Activated T-cell treated with anti-CD3 and anti-CD28 coated beads, Interleukin-2, amount 50 U/mL, for 24 hours (primary cell): ENCODE measurements at regions not wholly inside any gene's neighbourhood (a gene's known extent, or its start where the extent isn't known, plus 50 kb on each side); places are given as distances from the start of the nearest gene placed in this dataset.

Experiments used
- DNase-seq: peaks from one replicate; pipeline ENCODE4 v3.0.0-alpha.2; 2020
- H3K27ac Mint-ChIP-seq: 2 replicates; pipeline ENCODE4 v1.8.0; 2020; ENCODE audit warnings: mild to moderate bottlenecking, mixed read lengths
- H3K27me3 Mint-ChIP-seq: 2 replicates; pipeline ENCODE4 v1.8.0; 2020; ENCODE audit warnings: mixed read lengths
- H3K36me3 Mint-ChIP-seq: 2 replicates; pipeline ENCODE4 v1.8.0; 2020; ENCODE audit warnings: low read depth, mixed read lengths
- H3K4me1 Mint-ChIP-seq: 2 replicates; pipeline ENCODE4 v1.8.0; 2020; ENCODE audit warnings: low read depth, mixed read lengths
- H3K4me3 Mint-ChIP-seq: 2 replicates; pipeline ENCODE4 v1.8.0; 2020; ENCODE audit warnings: mild to moderate bottlenecking, moderate library complexity, mixed read lengths
- H3K9me3 Mint-ChIP-seq: 2 replicates; pipeline ENCODE4 v1.8.0; 2020; ENCODE audit warnings: mixed read lengths

GRCh38 chr13:109680930-109681329, 105.5 kb downstream of the IRS2 start:
- no peak for DNase-seq
- no peaks in the 10 kb centered on the region for H3K9me3 Mint-ChIP-seq
- no peak overlapping the region for H3K4me3 Mint-ChIP-seq
- no peaks in the 10 kb centered on the region for H3K36me3 Mint-ChIP-seq
- H3K27me3 Mint-ChIP-seq: peaks cover 25% of the 10 kb centered on the region
- no peak overlapping the region for H3K27ac Mint-ChIP-seq
- H3K4me1 Mint-ChIP-seq: no peaks in the 10 kb centered on the region

- H3K4me3 Mint-ChIP-seq: no peak overlapping the region
- H3K27me3 Mint-ChIP-seq: peaks cover 30% of the 10 kb centered on the region
- H3K9me3 Mint-ChIP-seq: no peaks in the 10 kb centered on the region
- no peak overlapping the region for H3K27ac Mint-ChIP-seq
- DNase-seq: no peak
- H3K4me1 Mint-ChIP-seq: no peaks in the 10 kb centered on the region
- no peaks in the 10 kb centered on the region for H3K36me3 Mint-ChIP-seq
These were observed 106.1 kb downstream of the IRS2 start for GRCh38 chr13:109680288-109680687.

- Mint-ChIP-seq H3K4me3 (no peak overlapping the region), H3K27ac (no peak overlapping the region), H3K36me3 (no peaks in the 10 kb centered on the region), H3K9me3 (no peaks in the 10 kb centered on the region), H3K27me3 (peaks cover 36% of the 10 kb centered on the region), H3K4me1 (no peaks in the 10 kb centered on the region)
- no peak for DNase-seq
These were observed 107.9 kb downstream of the IRS2 start for GRCh38 chr13:109678459-109678858.

GRCh38 chr13:109677206-109677605, 109.2 kb downstream of the IRS2 start:
- no peak overlapping the region for H3K27ac Mint-ChIP-seq
- no peak overlapping the region for H3K4me3 Mint-ChIP-seq
- DNase-seq: no peak
- no peaks in the 10 kb centered on the region for H3K9me3 Mint-ChIP-seq
- peaks cover 30% of the 10 kb centered on the region for H3K27me3 Mint-ChIP-seq
- no peaks in the 10 kb centered on the region for H3K4me1 Mint-ChIP-seq
- no peaks in the 10 kb centered on the region for H3K36me3 Mint-ChIP-seq

- Mint-ChIP-seq H3K9me3 (no peaks in the 10 kb centered on the region), H3K36me3 (no peaks in the 10 kb centered on the region), H3K4me1 (no peaks in the 10 kb centered on the region), H3K27me3 (peaks cover 22% of the 10 kb centered on the region), H3K27ac (no peak overlapping the region), H3K4me3 (no peak overlapping the region)
- no peak for DNase-seq
These were observed 112.9 kb downstream of the IRS2 start for GRCh38 chr13:109673477-109673876.

GRCh38 chr13:109672545-109672944, 113.8 kb downstream of the IRS2 start:
- Mint-ChIP-seq H3K36me3 (no peaks in the 10 kb centered on the region), H3K27me3 (peaks cover 18% of the 10 kb centered on the region), H3K4me3 (no peak overlapping the region)

GRCh38 chr13:109671919-109672318, 114.5 kb downstream of the IRS2 start:
- Mint-ChIP-seq H3K27ac (no peak overlapping the region), H3K27me3 (peaks cover 18% of the 10 kb centered on the region), H3K4me1 (no peaks in the 10 kb centered on the region), H3K36me3 (no peaks in the 10 kb centered on the region), H3K9me3 (no peaks in the 10 kb centered on the region), H3K4me3 (no peak overlapping the region)
- no peak for DNase-seq

More at GRCh38 chr13:109672545-109672944, 113.8 kb downstream of the IRS2 start:
- no peaks in the 10 kb centered on the region for H3K9me3 Mint-ChIP-seq
- no peak for DNase-seq
- H3K4me1 Mint-ChIP-seq: no peaks in the 10 kb centered on the region
- no peak overlapping the region for H3K27ac Mint-ChIP-seq

- H3K4me1 Mint-ChIP-seq: no peaks in the 10 kb centered on the region
- no peak overlapping the region for H3K4me3 Mint-ChIP-seq
- peaks cover 14% of the 10 kb centered on the region for H3K27me3 Mint-ChIP-seq
- H3K9me3 Mint-ChIP-seq: no peaks in the 10 kb centered on the region
- no peak for DNase-seq
- H3K36me3 Mint-ChIP-seq: no peaks in the 10 kb centered on the region
- no peak overlapping the region for H3K27ac Mint-ChIP-seq
These were observed 115.6 kb downstream of the IRS2 start for GRCh38 chr13:109670776-109671175.

- Mint-ChIP-seq H3K4me3 (no peak overlapping the region), H3K9me3 (no peaks in the 10 kb centered on the region), H3K36me3 (no peaks in the 10 kb centered on the region), H3K27me3 (peaks cover 7% of the 10 kb centered on the region), H3K4me1 (no peaks in the 10 kb centered on the region), H3K27ac (no peak overlapping the region)
- no peak for DNase-seq
These were observed 116.4 kb downstream of the IRS2 start for GRCh38 chr13:109669956-109670355.

- Mint-ChIP-seq H3K9me3 (no peaks in the 10 kb centered on the region), H3K36me3 (no peaks in the 10 kb centered on the region), H3K4me3 (no peak overlapping the region), H3K27me3 (peaks cover 4% of the 10 kb centered on the region), H3K4me1 (no peaks in the 10 kb centered on the region), H3K27ac (no peak overlapping the region)
- no peak for DNase-seq
These were observed 117.2 kb downstream of the IRS2 start for GRCh38 chr13:109669234-109669612.

- H3K36me3 Mint-ChIP-seq: no peaks in the 10 kb centered on the region
- no peak overlapping the region for H3K27ac Mint-ChIP-seq
- H3K4me1 Mint-ChIP-seq: no peaks in the 10 kb centered on the region
- no peak overlapping the region for H3K4me3 Mint-ChIP-seq
- H3K9me3 Mint-ChIP-seq: no peaks in the 10 kb centered on the region
- H3K27me3 Mint-ChIP-seq: peaks cover 2% of the 10 kb centered on the region
- DNase-seq: no peak
These were observed 117.8 kb downstream of the IRS2 start for GRCh38 chr13:109668433-109669233.

GRCh38 chr13:109667807-109668291, 118.5 kb downstream of the IRS2 start:
- no peaks in the 10 kb centered on the region for H3K4me1 Mint-ChIP-seq
- H3K9me3 Mint-ChIP-seq: peaks cover 2% of the 10 kb centered on the region

GRCh38 chr13:109667056-109667455, 119.3 kb downstream of the IRS2 start:
- Mint-ChIP-seq H3K9me3 (peaks cover 2% of the 10 kb centered on the region), H3K36me3 (no peaks in the 10 kb centered on the region), H3K27me3 (peaks cover 2% of the 10 kb centered on the region), H3K4me1 (no peaks in the 10 kb centered on the region), H3K27ac (no peak overlapping the region), H3K4me3 (no peak overlapping the region)
- no peak for DNase-seq

More at GRCh38 chr13:109667807-109668291, 118.5 kb downstream of the IRS2 start:
- H3K27me3 Mint-ChIP-seq: peaks cover 2% of the 10 kb centered on the region
- DNase-seq: no peak
- H3K27ac Mint-ChIP-seq: no peak overlapping the region
- H3K4me3 Mint-ChIP-seq: no peak overlapping the region
- H3K36me3 Mint-ChIP-seq: no peaks in the 10 kb centered on the region

GRCh38 chr13:109666656-109667055, 119.7 kb downstream of the IRS2 start:
- no peak for DNase-seq
- no peaks in the 10 kb centered on the region for H3K36me3 Mint-ChIP-seq

GRCh38 chr13:109665781-109666249, 120.6 kb downstream of the IRS2 start:
- Mint-ChIP-seq H3K27ac (no peak overlapping the region), H3K27me3 (peaks cover 4% of the 10 kb centered on the region), H3K36me3 (no peaks in the 10 kb centered on the region), H3K4me3 (no peak overlapping the region), H3K9me3 (peaks cover 2% of the 10 kb centered on the region), H3K4me1 (no peaks in the 10 kb centered on the region)
- DNase-seq: no peak

More at GRCh38 chr13:109666656-109667055, 119.7 kb downstream of the IRS2 start:
- H3K27me3 Mint-ChIP-seq: peaks cover 2% of the 10 kb centered on the region
- H3K4me3 Mint-ChIP-seq: no peak overlapping the region
- H3K9me3 Mint-ChIP-seq: peaks cover 2% of the 10 kb centered on the region
- no peaks in the 10 kb centered on the region for H3K4me1 Mint-ChIP-seq
- H3K27ac Mint-ChIP-seq: no peak overlapping the region
